ENCODE measurements at regions not wholly inside any gene's neighbourhood (a gene's known extent, or its start where the extent isn't known, plus 50 kb on each side); places are given as distances from the start of the nearest gene placed in this dataset.

- H3K36me3 ChIP-seq, result no peaks in the 10 kb centered on the region
- H3K4me1 ChIP-seq (ENCODE audit: low read depth), result no peaks in the 10 kb centered on the region
- no peak overlapping the region for H3K27ac ChIP-seq
- DNase-seq (ENCODE audit: low read depth in 1 of 2, low spot score in 1 of 2), result no peak
- TF ChIP-seq CTCF (IDR thresholded peaks at IDR 0.05; ENCODE audit: low read depth, low read length), result no peak
- H3K4me3 ChIP-seq, result no peak overlapping the region
- H3K27me3 ChIP-seq, result no peaks in the 10 kb centered on the region
- no peaks in the 10 kb centered on the region for H3K9me3 ChIP-seq (ENCODE audit: low read depth)
Measured at GRCh38 chr10:109253306-109253705, 670.0 kb downstream of the XPNPEP1 start.

GRCh38 chr10:109250152-109250551, 673.2 kb downstream of the XPNPEP1 start:
- no peak for DNase-seq (ENCODE audit: low read depth in 1 of 2, low spot score in 1 of 2)
- Histone ChIP-seq H3K36me3 (no peaks in the 10 kb centered on the region), H3K4me3 (no peak overlapping the region), H3K27me3 (no peaks in the 10 kb centered on the region), H3K9me3 (ENCODE audit: low read depth) (no peaks in the 10 kb centered on the region), H3K27ac (no peak overlapping the region), H3K4me1 (ENCODE audit: low read depth) (no peaks in the 10 kb centered on the region)
- no peak for TF ChIP-seq CTCF (IDR thresholded peaks at IDR 0.05; ENCODE audit: low read depth, low read length)

- DNase-seq (ENCODE audit: low read depth in 1 of 2, low spot score in 1 of 2), result no peak
- Histone ChIP-seq H3K4me3 (no peak overlapping the region), H3K9me3 (ENCODE audit: low read depth) (no peaks in the 10 kb centered on the region), H3K27ac (no peak overlapping the region), H3K36me3 (no peaks in the 10 kb centered on the region), H3K27me3 (no peaks in the 10 kb centered on the region), H3K4me1 (ENCODE audit: low read depth) (no peaks in the 10 kb centered on the region)
- no peak for TF ChIP-seq CTCF (IDR thresholded peaks at IDR 0.05; ENCODE audit: low read depth, low read length)
Measured at GRCh38 chr10:109247814-109248213, 675.5 kb downstream of the XPNPEP1 start.

GRCh38 chr10:109245821-109246220, 677.5 kb downstream of the XPNPEP1 start:
- Histone ChIP-seq H3K9me3 (ENCODE audit: low read depth) (no peaks in the 10 kb centered on the region), H3K4me1 (ENCODE audit: low read depth) (no peaks in the 10 kb centered on the region), H3K4me3 (no peak overlapping the region), H3K27ac (no peak overlapping the region), H3K27me3 (no peaks in the 10 kb centered on the region), H3K36me3 (no peaks in the 10 kb centered on the region)
- no peak for TF ChIP-seq CTCF (IDR thresholded peaks at IDR 0.05; ENCODE audit: low read depth, low read length)
- no peak for DNase-seq (ENCODE audit: low read depth in 1 of 2, low spot score in 1 of 2)

- no peak overlapping the region for H3K4me3 ChIP-seq
- H3K9me3 ChIP-seq (ENCODE audit: low read depth), result no peaks in the 10 kb centered on the region
- no peak for TF ChIP-seq CTCF (IDR thresholded peaks at IDR 0.05; ENCODE audit: low read depth, low read length)
- H3K4me1 ChIP-seq (ENCODE audit: low read depth), result no peaks in the 10 kb centered on the region
- H3K27ac ChIP-seq, result no peak overlapping the region
- DNase-seq (ENCODE audit: low read depth in 1 of 2, low spot score in 1 of 2), result no peak
- no peaks in the 10 kb centered on the region for H3K36me3 ChIP-seq
- H3K27me3 ChIP-seq, result no peaks in the 10 kb centered on the region
Measured at GRCh38 chr10:109239371-109239770, 683.9 kb downstream of the XPNPEP1 start.

- Histone ChIP-seq H3K27ac (no peak overlapping the region), H3K9me3 (ENCODE audit: low read depth) (no peaks in the 10 kb centered on the region), H3K27me3 (no peaks in the 10 kb centered on the region), H3K4me3 (no peak overlapping the region), H3K36me3 (no peaks in the 10 kb centered on the region), H3K4me1 (ENCODE audit: low read depth) (no peaks in the 10 kb centered on the region)
- TF ChIP-seq CTCF (IDR thresholded peaks at IDR 0.05; ENCODE audit: low read depth, low read length), result no peak
- DNase-seq (ENCODE audit: low read depth in 1 of 2, low spot score in 1 of 2), result no peak
Measured at GRCh38 chr10:109237682-109238081, 685.6 kb downstream of the XPNPEP1 start.
